ENCODE measurements at regions not wholly inside any gene's neighbourhood (a gene's known extent, or its start where the extent isn't known, plus 50 kb on each side); places are given as distances from the start of the nearest gene placed in this dataset.

- TF ChIP-seq TAF1 (IDR thresholded peaks at IDR 0.05; ENCODE audit: low read depth, low read length) (no peak), POLR2A (IDR thresholded peaks at IDR 0.05; ENCODE audit: low read depth, low read length) (no peak), POLR2AphosphoS5 (IDR thresholded peaks at IDR 0.05; ENCODE audit: low read depth, low read length) (no peak), POU2F2 (IDR thresholded peaks at IDR 0.05; ENCODE audit: low read depth, low read length) (no peak), PAX5 (IDR thresholded peaks at IDR 0.05; ENCODE audit: insufficient read depth, low read length, severe bottlenecking) (no peak)
Measured at GRCh38 chr6:868201-868600, 175.3 kb upstream of the EXOC2 start.
